HTR-8/SVneo (cell line): ENCODE measurements at regions not wholly inside any gene's neighbourhood (a gene's known extent, or its start where the extent isn't known, plus 50 kb on each side); places are given as distances from the start of the nearest gene placed in this dataset.

Source experiments
- DNase-seq: peaks from one replicate; pipeline ENCODE4 v3.0.0; 2011; ENCODE audit warnings: low spot score, mixed read lengths; ENCODE audit not compliant: insufficient read length
- FAIRE-seq: peaks from 2 replicates; lab custom pipeline; 2011; peaks lifted over from hg19 to GRCh38; lab: Jason Lieb, UNC

DNA sequence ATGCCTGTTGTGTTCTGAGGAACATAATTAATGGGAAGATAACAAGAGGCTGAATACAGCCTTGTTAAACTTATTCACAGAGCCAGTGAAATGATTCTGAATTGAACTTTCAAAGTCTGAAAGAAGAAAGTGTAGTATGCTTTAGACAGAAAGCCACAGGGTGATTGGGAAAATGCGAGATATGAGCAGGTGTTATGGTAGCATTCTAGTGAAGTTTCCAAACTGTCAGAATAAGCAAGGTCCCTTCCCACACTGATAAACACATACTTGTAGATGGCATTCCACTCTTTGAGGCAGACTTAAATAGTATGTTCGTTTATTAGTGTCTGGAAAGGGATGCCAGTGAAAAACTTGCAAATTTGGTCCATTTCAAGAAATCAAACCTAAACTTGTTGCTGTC lies 70.5 kb upstream of the ITPRID2 start:
- DNase-seq = no peak
- no peak for FAIRE-seq

DNA sequence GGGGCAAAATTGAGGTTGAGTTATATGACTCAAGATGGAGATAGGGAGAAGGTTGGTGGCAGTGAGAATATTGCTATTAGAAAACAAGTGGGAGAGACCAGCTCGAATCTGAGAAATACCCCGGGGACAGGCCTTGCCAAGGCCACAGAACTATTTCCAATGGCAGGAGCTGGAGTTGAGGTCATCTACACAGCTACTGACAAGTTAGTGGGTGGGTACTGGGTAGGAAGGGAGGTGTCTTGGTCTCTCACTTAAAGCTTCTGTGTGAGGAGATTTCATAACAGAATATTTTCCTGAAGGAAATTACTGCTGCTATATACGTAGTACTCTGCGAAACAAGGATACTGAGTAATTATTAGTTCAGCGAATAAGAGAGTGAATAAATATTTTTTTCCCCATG lies 69.4 kb upstream of the ITPRID2 start:
- no peak for FAIRE-seq
- no peak for DNase-seq

DNA sequence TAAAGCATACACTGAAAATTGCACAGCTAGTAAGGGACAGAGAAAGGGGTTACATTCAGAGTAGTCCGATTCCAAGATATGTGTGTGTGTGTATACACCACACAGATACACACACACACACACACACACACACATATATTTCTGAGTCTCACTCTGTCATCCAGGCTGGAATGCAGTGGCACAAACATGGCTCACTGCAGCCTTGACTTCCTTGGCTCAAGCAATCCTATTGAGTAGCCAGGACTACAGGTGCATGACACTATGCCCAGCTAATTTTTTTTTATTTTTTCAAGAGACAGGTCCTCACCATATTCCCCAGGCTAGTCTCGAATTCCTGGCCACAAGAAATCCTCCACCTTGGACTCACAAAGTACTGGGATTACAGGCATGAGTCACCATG lies 68.1 kb upstream of the ITPRID2 start:
- FAIRE-seq = no peak

DNA sequence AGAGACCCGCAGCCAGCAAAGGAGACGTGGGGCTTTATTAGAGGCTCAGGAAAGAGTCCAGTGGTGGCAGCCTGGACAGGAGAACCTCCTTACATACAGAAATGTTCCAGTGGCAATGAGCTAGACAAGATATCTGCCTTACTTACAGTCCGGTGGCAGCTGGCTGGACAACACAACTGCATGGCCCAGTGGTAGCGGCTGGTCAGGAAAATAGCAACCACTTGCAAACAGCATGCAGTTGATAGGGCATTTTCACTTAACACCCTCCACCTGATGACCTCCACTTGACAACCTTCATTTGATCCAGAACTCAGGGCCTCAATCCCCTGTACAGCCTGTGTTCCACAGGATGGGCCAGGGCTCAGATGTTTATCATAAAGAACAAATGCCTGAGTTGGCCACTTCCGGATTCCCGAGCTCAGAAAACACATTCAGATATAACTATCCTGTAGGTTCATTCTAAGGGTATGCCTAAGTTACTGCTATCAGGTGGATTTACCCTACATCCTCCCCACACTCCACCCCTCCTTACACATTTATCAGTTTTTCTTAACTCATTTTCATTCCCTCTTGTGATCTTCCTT lies 63.3 kb upstream of the ITPRID2 start:
- no peak for DNase-seq
- FAIRE-seq = no peak

More for the DNA sequence above, 68.1 kb upstream of the ITPRID2 start:
- DNase-seq = no peak

DNA sequence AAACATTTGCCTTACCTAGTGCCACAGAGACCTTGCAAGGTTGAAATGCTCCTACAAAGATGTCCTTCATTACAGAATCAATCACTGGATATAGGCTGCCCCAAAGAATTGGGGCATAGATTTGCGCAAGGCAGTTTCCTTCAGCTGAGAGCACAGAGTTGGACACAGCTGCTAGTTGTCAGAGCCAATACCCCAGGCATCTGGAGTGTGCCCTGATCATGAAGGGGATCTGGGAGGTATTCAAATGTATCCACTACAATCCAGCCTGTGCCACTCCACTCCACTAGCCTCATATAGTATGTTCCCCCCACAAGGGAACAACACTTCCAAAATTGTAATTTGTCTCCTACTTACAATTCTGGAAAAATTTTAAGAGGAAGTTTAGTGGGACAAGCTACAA lies 62.3 kb upstream of the ITPRID2 start:
- DNase-seq = no peak
- no peak for FAIRE-seq

DNA sequence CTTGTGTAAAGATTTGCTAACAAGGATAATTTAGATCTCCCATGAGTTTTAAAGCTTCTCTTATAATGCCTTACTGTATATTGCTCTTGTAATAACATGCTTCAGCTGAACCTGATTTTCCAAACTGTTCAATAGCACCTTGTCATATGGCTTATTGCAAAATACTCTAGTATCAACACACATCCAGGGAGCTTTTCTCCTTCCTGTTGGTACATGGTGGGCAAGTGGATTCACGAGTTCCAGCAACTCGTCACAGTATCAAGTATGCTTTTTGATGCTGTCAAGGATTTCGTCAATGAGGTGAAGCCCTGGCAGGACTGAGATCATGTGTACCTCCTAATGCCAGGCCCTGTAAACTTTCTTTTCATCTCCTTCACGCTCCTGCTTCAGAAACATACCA lies 59.5 kb upstream of the ITPRID2 start:
- no peak for FAIRE-seq

DNA sequence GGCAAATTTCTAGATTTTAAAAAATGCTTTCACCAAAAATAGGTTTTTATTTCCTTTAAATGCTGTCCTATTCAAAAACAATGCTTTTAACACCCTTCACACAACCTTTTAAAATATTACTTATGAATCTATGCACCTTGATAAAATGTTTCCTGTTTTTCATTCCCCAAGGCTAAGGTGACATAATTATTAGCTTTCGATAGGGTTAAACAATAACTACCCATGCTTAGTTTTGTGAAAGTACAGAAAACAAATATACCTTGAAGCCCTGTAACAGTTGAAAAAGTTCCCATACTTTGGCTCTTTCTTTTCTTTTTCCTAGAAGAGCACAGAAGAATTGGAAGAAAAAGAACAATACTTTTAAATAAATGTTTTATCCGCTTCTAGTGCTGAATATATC lies 54.9 kb upstream of the ITPRID2 start:
- FAIRE-seq = no peak
- no peak for DNase-seq

More for the DNA sequence above, 59.5 kb upstream of the ITPRID2 start:
- DNase-seq = no peak

DNA sequence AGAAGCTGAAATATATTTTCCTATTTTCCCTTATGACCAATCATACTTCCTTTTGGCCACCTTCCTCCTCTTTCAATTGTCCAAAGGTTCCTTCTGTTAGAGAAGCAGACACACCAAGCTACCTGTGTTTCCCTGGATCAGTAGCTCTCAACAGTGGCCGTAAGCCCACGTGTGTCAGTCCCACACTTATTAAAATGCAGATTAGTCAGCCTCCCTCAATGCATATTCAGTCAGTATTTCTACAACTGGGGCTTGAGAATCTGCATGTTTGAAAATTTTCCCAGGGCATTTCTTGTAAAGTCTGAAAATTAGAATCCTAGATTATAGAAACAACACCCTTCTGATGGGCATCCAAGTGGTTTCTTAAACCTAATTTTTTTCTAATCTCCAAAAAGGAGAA lies 54.0 kb upstream of the ITPRID2 start:
- no peak for FAIRE-seq
- no peak for DNase-seq

DNA sequence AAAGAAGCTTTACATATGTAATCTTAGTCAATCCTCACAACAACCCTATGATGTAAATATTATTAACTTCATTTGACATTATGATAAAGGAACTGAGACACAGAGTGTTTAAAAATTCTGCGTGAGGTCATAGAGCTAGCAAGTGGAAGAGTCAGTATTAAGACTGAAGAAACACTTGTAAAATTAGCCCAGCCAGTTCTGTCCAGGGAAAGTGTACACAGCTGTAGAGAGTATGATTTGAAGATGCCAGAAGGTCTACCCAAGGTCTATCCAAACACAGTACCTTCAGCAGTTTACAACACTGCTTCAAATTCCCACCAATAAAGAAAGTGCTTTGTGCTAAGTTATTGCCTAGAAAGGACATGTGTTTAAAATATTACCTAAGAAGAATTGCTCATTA lies 51.7 kb upstream of the ITPRID2 start:
- FAIRE-seq = no peak
- DNase-seq = no peak

DNA sequence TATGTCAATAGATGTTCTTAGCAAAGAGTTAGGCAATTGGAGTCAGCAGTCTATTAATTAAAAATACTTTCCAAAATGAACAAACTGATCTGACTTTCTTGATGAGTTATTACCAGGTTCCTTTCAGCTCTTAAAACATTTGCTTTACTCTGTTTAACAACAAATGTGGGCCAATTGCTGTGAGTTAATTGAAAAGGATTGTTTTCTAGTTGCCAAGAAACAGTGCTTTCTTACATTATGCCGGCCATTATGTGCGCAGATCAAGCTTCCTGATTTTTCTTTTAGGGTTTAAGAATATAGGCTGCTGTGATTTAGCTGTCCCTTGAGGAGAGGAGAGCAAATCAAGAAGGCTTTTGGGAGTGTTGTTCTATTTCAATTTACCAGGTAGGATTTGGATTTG lies 50.5 kb upstream of the ITPRID2 start:
- FAIRE-seq (no peak), DNase-seq (no peak)
